Aorta (tissue), 5 donors: ENCODE measurements at regions not wholly inside any gene's neighbourhood (a gene's known extent, or its start where the extent isn't known, plus 50 kb on each side); places are given as distances from the start of the nearest gene placed in this dataset.
"Not testable (repeated sequence)": the region's sequence is repeated elsewhere in the genome, so short reads cannot be mapped to it uniquely, and the experiment has no call there.

ENCODE experiments used
- ATAC-seq: fragments of 200-7000 bp; cut with Tn5 transposase; one replicate; pipeline ENCODE4 v1.9.1; 2022; ENCODE audit warnings: moderate library complexity; ENCODE audit not compliant: low FRiP score
- DNase-seq, 2 donors: peaks; one replicate each; pipeline ENCODE4 v3.0.0-alpha.2; 2020
- H3K27ac ChIP-seq, 2 donors: one replicate each; pipeline ENCODE4 v1.5.1; 2013; ENCODE audit warnings: low read length in 2 of 2, mild to moderate bottlenecking in 2 of 2, moderate library complexity in 2 of 2, control low read depth in 1 of 2, inconsistent platforms in 1 of 2, low read depth in 1 of 2
- H3K27me3 ChIP-seq, 2 donors: one replicate each; pipeline ENCODE4 v1.6.1; 2013; ENCODE audit warnings: control low read depth in 1 of 2, low read length in 1 of 2, mild to moderate bottlenecking in 1 of 2, moderate library complexity in 1 of 2; ENCODE audit not compliant: insufficient read depth in 2 of 2, control insufficient read depth in 1 of 2
- H3K36me3 ChIP-seq, 2 donors: one replicate each; pipeline ENCODE4 v1.6.1; 2013; ENCODE audit warnings: control low read depth in 1 of 2, low read length in 1 of 2, mild to moderate bottlenecking in 1 of 2; ENCODE audit not compliant: insufficient read depth in 2 of 2, control insufficient read depth in 1 of 2
- H3K4me1 ChIP-seq, 2 donors: one replicate each; pipeline ENCODE4 v1.6.1; 2013; ENCODE audit warnings: low read length in 2 of 2, control low read depth in 1 of 2, mild to moderate bottlenecking in 1 of 2, moderate library complexity in 1 of 2; ENCODE audit not compliant: insufficient read depth in 2 of 2, control insufficient read depth in 1 of 2
- H3K4me3 ChIP-seq, 2 donors: one replicate each; pipeline ENCODE4 v1.5.1; 2013; ENCODE audit warnings: low read length in 2 of 2, control low read depth in 1 of 2, mild to moderate bottlenecking in 1 of 2
- H3K9me3 ChIP-seq: one replicate; pipeline ENCODE4 v1.6.1; 2013; ENCODE audit warnings: mild to moderate bottlenecking, low read length; ENCODE audit not compliant: control insufficient read depth
- WGBS, 2 donors: extraction: QIAGEN DNeasy Blood & Tissue Kit; methylation state at CpG; one replicate each; pipeline ENCODE4 v1.1.7; 2013; 5-methylcytosine and 5-hydroxymethylcytosine counted together
- intact Hi-C, 2 donors: fragments of 100-400 bp; cut with DNase I; formaldehyde crosslinking; loops; one replicate each; pipeline versions ENCODE4 v1.14.2 to v1.15.0; 2022
- donor health status: healthy with polysubstance abuse.
- donor health status: Bipolar disorder and iron deficiency.
- donor health status: DM: no; HTN: no; CAD: no.
- donor health status: DM: no; HTN: no; CAD: no.
- donor health status: DM: yes; HTN: yes; CAD: no.

GRCh38 chr7:113289140-113289740, 170.9 kb upstream of the SMIM30 start:
- Histone ChIP-seq H3K9me3 (no peaks in the 10 kb centered on the region), H3K4me1 (no peaks in the 10 kb centered on the region), H3K4me3 (no peak overlapping the region), H3K27me3 (no peaks in the 10 kb centered on the region), H3K36me3 (no peaks in the 10 kb centered on the region), H3K27ac (no peak overlapping the region)
- ATAC-seq (no peak), DNase-seq (no peak)
- 60 to 61% methylated on average over 4 of the region's 4 CpGs for WGBS, 2 donors
- intact Hi-C loops, result no loop called here

DNA sequence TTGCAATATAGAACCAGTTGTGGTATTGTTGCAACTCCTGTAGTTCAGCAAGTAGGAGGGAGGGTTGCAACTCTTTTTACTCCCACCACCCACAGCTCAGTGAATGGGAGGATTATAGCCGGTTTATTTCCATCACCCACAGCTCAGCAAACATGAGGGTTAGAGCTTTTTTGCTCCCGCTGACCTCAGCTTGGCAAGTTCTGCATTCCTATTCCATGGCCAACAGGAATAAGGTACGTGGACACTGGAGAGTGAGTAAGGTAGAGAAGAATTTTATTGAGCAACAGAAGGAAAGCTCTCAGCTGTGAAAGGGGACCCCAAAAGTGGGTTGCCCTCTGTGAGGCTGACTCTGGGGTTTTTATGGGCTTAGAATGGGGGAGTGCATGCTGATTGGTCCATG, 167.1 kb upstream of the SMIM30 start:
- DNase-seq (no peak), ATAC-seq (no peak)
- Histone ChIP-seq H3K36me3 (no peaks in the 10 kb centered on the region), H3K27me3 (no peaks in the 10 kb centered on the region), H3K27ac (no peak overlapping the region), H3K4me3 (no peak overlapping the region), H3K9me3 (no peaks in the 10 kb centered on the region), H3K4me1 (no peaks in the 10 kb centered on the region)
- intact Hi-C loops, result no loop called here
- WGBS, 2 donors, result 66 to 68% methylated on average over 3 of the region's 3 CpGs

DNA sequence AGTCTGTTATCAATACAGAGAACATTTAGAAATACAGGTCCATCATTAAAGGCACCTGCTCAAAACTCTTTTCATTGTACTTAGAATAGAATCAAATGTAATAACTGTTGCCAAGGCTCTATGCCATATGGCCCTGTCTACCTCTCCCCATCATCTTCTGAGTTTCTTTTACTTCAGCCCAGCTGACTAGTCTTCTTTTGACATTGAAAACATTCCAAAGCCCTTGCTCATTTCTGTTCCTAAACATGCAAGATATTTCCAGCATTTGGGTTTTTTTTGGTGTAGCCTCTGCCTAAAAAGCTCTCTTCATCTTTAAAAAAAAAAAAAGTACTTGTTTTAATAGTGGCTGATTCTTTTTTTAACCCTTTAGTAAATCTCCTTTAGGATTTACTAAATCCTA, 165.5 kb upstream of the SMIM30 start:
- ATAC-seq, result no peak
- H3K27me3 ChIP-seq, result no peaks in the 10 kb centered on the region
- intact Hi-C loops, result no loop called here

GRCh38 chr7:113282875-113283274, 164.5 kb upstream of the SMIM30 start:
- intact Hi-C loops, result no loop called here

More for the DNA sequence above, 165.5 kb upstream of the SMIM30 start:
- Histone ChIP-seq H3K4me1 (no peaks in the 10 kb centered on the region), H3K27ac (no peak overlapping the region), H3K4me3 (no peak overlapping the region), H3K9me3 (no peaks in the 10 kb centered on the region), H3K36me3 (no peaks in the 10 kb centered on the region)
- DNase-seq, result no peak

GRCh38 chr7:113281223-113281622, 162.9 kb upstream of the SMIM30 start:
- H3K4me1 ChIP-seq, result no peaks in the 10 kb centered on the region
- intact Hi-C loops, result no loop called here
- no peaks in the 10 kb centered on the region for H3K9me3 ChIP-seq
- H3K27me3 ChIP-seq, result no peaks in the 10 kb centered on the region
- no peaks in the 10 kb centered on the region for H3K36me3 ChIP-seq
- ATAC-seq (no peak), DNase-seq (no peak)
- WGBS, 2 donors, result 51 to 69% methylated on average over 2 of the region's 2 CpGs
- H3K4me3 ChIP-seq, result no peak overlapping the region
- H3K27ac ChIP-seq, result no peak overlapping the region

More at GRCh38 chr7:113282875-113283274, 164.5 kb upstream of the SMIM30 start:
- H3K27ac ChIP-seq, result no peak overlapping the region
- no peaks in the 10 kb centered on the region for H3K27me3 ChIP-seq
- DNase-seq (no peak), ATAC-seq (no peak)
- H3K36me3 ChIP-seq, result no peaks in the 10 kb centered on the region
- no peaks in the 10 kb centered on the region for H3K4me1 ChIP-seq
- H3K9me3 ChIP-seq, result no peaks in the 10 kb centered on the region
- H3K4me3 ChIP-seq, result no peak overlapping the region
- 85 to 91% methylated on average over 1 of the region's 1 CpG for WGBS, 2 donors

DNA sequence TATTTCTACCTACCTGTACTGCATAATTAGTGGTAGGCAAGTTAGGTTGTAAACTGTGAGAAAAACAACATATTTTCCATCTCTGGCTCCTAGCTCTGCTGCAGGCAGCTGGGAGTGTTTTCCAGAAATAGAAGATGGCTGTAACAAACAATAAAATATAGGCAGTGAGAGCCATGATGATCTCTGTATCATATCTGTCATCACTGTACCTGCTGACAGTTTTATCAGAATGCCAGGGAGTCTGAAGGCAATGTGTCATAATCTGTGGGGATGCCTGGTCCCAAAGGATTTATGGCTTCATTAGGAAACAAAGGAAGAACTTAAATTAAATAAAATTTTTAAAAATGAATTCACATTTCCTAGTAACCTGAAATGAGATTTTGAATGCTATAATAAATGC, 160.9 kb upstream of the SMIM30 start:
- Histone ChIP-seq H3K4me1 (no peaks in the 10 kb centered on the region), H3K36me3 (no peaks in the 10 kb centered on the region), H3K27ac (no peak overlapping the region), H3K4me3 (no peak overlapping the region), H3K9me3 (no peaks in the 10 kb centered on the region), H3K27me3 (no peaks in the 10 kb centered on the region)
- ATAC-seq (no peak), DNase-seq (no peak)
- intact Hi-C loops, result no loop called here

GRCh38 chr7:113270790-113271189, 152.4 kb upstream of the SMIM30 start:
- H3K4me3 ChIP-seq, result no peak overlapping the region
- no peak for ATAC-seq
- no peaks in the 10 kb centered on the region for H3K27me3 ChIP-seq
- H3K27ac ChIP-seq, result no peak overlapping the region
- no peak for DNase-seq
- WGBS, 2 donors, result 91 to 92% methylated on average over 2 of the region's 2 CpGs
- peaks cover 4% of the 10 kb centered on the region for H3K9me3 ChIP-seq
- H3K36me3 ChIP-seq, result no peaks in the 10 kb centered on the region
- intact Hi-C loops, result no loop called here
- H3K4me1 ChIP-seq, result no peaks in the 10 kb centered on the region

DNA sequence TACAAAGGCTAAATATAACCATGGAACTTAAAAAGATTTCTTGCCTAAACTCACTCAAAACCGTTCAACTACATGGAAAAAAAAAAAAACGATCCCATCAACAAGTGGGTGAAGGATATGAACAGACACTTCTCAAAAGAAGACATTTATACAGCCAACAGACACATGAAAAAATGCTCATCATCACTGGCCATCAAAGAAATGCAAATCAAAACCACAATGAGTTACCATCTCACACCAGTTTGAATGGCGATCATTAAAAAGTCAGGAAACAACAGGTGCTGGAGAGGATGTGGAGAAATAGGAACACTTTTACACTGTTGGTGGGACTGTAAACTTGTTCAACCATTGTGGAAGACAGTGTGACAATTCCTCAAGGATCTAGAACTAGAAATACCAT, 151.2 kb upstream of the SMIM30 start:
- DNase-seq, H3K36me3 ChIP-seq, H3K9me3 ChIP-seq, intact Hi-C loops, H3K4me3 ChIP-seq, H3K27ac ChIP-seq, H3K27me3 ChIP-seq, H3K4me1 ChIP-seq, ATAC-seq: not testable (repeated sequence)
- 94 to 97% methylated on average over 3 of the region's 3 CpGs for WGBS, 2 donors

GRCh38 chr7:113268757-113269156, 150.4 kb upstream of the SMIM30 start:
- Histone ChIP-seq H3K4me3 (no peak overlapping the region), H3K4me1 (no peaks in the 10 kb centered on the region), H3K27ac (no peak overlapping the region), H3K27me3 (no peaks in the 10 kb centered on the region), H3K36me3 (no peaks in the 10 kb centered on the region), H3K9me3 (peaks cover 4% of the 10 kb centered on the region)
- intact Hi-C loops, result no loop called here
- 68 to 73% methylated on average over 3 of the region's 3 CpGs for WGBS, 2 donors
- DNase-seq, result no peak
- no peak for ATAC-seq
